Testis (tissue), 2 donors: ENCODE measurements at regions not wholly inside any gene's neighbourhood (a gene's known extent, or its start where the extent isn't known, plus 50 kb on each side); places are given as distances from the start of the nearest gene placed in this dataset.

Source experiments
- POLR2A ChIP-seq: fragments of 450-650 bp; IDR thresholded peaks from one replicate; pipeline ENCODE4 v1.6.1; 2017; ENCODE audit warnings: antibody characterized with exemption, mild to moderate bottlenecking, moderate library complexity
- TF ChIP-seq, protein P1 (sequence below), 3 experiments: fragments of 450-650 bp in 2 of 3; fragments of 200-600 bp in 1 of 3; sonication (generic) in 1 of 3; IDR thresholded peaks; one replicate each; pipeline ENCODE4 v1.5.1; 2016 to 2019; ENCODE audit warnings: antibody characterized with exemption in 3 of 3, mild to moderate bottlenecking in 2 of 3, moderate library complexity in 1 of 3

DNA sequence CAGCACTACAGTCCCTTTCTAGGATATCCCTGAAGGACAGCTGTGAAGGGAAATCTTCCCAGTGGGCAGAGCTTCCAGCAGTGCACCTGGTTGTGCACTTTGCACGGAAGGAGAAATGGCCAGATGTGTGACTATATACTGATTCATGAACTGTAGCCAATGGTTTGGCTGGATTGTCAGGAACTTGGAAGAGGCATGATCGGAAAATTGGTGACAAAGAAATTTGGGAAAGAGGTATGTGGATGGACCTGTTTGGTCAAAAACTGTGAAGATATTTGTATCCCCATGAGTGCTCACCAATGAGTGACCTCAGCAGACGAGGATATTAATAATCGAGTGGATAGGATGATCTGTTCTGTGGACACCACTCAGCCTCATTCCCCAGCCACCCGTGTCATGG, 582.2 kb downstream of the CPS1 start:
- TF ChIP-seq, protein P1, sequence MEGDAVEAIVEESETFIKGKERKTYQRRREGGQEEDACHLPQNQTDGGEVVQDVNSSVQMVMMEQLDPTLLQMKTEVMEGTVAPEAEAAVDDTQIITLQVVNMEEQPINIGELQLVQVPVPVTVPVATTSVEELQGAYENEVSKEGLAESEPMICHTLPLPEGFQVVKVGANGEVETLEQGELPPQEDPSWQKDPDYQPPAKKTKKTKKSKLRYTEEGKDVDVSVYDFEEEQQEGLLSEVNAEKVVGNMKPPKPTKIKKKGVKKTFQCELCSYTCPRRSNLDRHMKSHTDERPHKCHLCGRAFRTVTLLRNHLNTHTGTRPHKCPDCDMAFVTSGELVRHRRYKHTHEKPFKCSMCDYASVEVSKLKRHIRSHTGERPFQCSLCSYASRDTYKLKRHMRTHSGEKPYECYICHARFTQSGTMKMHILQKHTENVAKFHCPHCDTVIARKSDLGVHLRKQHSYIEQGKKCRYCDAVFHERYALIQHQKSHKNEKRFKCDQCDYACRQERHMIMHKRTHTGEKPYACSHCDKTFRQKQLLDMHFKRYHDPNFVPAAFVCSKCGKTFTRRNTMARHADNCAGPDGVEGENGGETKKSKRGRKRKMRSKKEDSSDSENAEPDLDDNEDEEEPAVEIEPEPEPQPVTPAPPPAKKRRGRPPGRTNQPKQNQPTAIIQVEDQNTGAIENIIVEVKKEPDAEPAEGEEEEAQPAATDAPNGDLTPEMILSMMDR (IDR thresholded peaks at IDR 0.05): no peak
- no peak for TF ChIP-seq POLR2A
